22Rv1 (cell line): ENCODE measurements at regions not wholly inside any gene's neighbourhood (a gene's known extent, or its start where the extent isn't known, plus 50 kb on each side); places are given as distances from the start of the nearest gene placed in this dataset.
"Not testable (repeated sequence)": the region's sequence is repeated elsewhere in the genome, so short reads cannot be mapped to it uniquely, and the experiment has no call there.

Experiments
- H3K27ac ChIP-seq: fragments of 450-650 bp; 2 replicates; pipeline ENCODE4 v1.5.1; 2017
- CTCF ChIP-seq: fragments of 450-650 bp; IDR thresholded peaks from 2 replicates; pipeline ENCODE4 v1.5.1; 2017; ENCODE audit warnings: mild to moderate bottlenecking
- ZFX ChIP-seq: fragments of 450-650 bp; IDR thresholded peaks from 2 replicates; pipeline ENCODE4 v1.6.1; 2017; ENCODE audit warnings: antibody characterized with exemption, borderline replicate concordance

DNA sequence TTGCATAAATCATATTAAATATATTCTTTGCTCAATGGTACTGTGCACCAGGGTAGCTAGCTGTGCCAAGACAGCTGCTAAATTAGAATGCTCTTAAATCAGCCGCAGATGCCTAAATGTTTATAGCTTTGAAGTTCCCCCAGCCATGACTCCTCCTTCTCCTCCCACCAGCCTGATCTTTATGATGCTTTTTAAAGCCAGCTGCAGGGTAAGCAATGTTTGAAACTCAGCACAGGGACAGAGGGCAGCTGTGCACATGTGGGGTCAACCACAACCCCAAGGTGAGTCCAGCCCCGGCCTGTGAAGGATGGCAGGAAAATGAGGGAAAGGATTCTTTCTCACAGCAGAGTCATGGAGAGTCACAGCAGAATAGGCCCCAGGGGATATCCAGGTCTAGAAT lies 635.7 kb downstream of the UQCRFS1 start:
- TF ChIP-seq CTCF, result no peak
- no peak for TF ChIP-seq ZFX
- H3K27ac ChIP-seq, result no peak overlapping the region

DNA sequence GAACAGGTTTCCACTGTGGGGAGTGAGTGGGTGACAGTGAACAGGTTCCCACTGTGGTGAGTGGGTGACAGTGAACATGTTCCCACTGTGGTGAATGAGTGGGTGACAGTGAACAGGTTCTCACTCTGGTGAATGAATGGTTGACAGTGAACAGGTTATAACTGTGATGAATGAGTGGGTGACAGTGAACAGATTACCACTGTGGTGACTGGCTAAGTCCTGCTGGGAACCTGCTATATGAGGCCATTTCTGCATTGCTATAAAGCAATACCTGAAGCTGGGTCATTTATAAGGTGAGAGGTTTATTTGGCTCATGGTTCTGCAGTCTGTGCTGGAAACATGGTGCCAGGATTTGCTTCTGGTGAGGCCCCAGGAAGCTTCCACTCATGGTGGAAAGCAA lies 637.1 kb downstream of the UQCRFS1 start:
- no peak overlapping the region for H3K27ac ChIP-seq
- TF ChIP-seq ZFX, result no peak
- no peak for TF ChIP-seq CTCF

DNA sequence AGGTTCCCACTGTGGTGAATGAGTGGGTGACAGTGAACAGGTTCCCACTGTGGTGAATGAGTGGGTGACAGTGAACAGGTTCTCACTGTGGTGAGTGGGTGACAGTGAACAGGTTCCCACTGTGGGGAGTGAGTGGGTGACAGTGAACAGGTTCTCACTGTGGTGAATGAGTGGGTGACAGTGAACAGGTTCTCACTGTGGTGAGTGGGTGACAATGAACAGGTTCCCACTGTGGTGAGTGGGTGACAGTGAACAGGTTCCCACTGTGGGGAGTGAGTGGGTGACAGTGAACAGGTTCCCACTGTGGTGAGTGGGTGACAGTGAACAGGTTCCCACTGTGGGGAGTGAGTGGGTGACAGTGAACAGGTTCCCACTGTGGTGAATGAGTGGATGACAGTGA lies 637.6 kb downstream of the UQCRFS1 start:
- not testable (repeated sequence) for H3K27ac ChIP-seq

DNA sequence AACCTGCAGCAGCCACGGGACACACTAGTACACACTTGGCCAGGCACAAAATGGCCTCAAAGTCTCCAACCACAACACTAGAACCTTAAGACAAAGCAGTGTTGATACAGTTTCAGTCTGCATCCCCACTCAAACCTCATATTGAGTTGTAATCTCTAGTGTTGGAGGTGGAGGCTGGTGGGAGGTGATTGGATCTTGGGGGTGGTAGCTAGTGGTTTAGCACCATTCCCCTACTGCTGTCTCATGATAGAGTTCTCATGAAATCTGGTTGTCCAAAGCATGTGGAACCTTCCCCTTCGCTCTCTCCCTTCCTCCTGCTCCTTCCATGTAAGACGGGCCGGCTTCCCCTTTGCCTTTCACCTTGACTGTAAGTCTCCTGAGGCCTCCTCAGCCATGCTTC lies 638.7 kb downstream of the UQCRFS1 start:
- TF ChIP-seq CTCF (no peak), ZFX (no peak)
- no peak overlapping the region for H3K27ac ChIP-seq

DNA sequence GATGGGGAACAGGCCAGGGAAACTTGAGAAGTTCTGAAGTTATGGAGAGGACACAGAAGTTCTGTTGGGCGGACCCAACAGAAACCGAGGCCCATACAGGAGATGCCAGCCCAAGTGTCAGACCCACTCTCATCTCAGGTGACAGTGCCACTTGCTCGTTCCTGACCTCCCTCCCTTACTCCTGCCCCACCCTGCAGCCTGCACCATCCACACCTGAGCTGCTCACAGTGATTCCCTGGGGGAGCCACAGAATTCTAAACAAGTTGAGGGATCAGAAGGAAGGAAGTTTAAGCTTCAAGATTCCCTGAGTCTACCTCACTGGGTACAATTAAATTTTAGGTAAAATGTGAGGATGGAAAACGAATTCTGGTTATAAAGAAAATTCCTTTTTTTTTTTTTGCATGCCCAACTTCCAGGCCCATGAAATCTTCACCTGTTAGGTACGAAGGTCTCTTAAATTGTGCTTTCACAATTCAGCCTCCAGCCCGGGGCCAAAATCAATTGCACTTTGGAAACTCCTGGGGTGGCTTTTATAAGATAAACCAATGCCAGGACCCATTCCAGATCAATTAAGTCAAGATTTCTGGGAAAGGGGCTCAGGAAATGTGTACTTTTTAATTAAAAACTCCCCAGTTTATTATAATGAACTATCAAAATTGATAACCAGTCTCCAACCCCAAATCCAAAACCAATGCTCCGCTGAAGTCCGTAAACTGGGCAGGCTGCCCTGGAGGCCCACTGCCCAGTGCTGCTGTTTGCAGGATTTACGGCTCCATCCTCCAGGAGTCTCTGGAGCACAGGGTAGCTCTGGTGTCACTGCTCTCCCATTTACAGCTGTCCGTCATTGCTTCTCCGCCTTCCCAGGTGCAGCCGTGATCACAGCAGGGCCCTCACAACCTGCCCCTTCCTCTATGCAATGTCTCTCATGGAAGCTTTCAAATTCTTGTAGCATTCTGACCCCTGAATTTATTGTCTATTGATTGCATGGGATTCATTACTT lies 643.5 kb downstream of the UQCRFS1 start:
- TF ChIP-seq CTCF, result no peak
- TF ChIP-seq ZFX, result no peak
- H3K27ac ChIP-seq, result no peak overlapping the region

GRCh38 chr19:28567834-28568233 lies 645.1 kb downstream of the UQCRFS1 start:
- TF ChIP-seq ZFX (no peak), CTCF (no peak)
- no peak overlapping the region for H3K27ac ChIP-seq

GRCh38 chr19:28563964-28564921 lies 648.7 kb downstream of the UQCRFS1 start:
- TF ChIP-seq CTCF, result no peak
- H3K27ac ChIP-seq, result no peak overlapping the region
